ENCODE measurements at regions not wholly inside any gene's neighbourhood (a gene's known extent, or its start where the extent isn't known, plus 50 kb on each side); places are given as distances from the start of the nearest gene placed in this dataset.

GRCh38 chr1:186577216-186577615 lies 103.0 kb downstream of the PTGS2 start:
- peaks cover 4% of the 10 kb centered on the region for H3K27me3 Mint-ChIP-seq (ENCODE audit: low read depth, poor library complexity)
- no peak overlapping the region for H3K4me3 Mint-ChIP-seq
- H3K36me3 Mint-ChIP-seq (ENCODE audit: low read depth) = no peaks in the 10 kb centered on the region
- no peak for TF ChIP-seq CTCF (IDR thresholded peaks at IDR 0.05)
- H3K27ac Mint-ChIP-seq = no peak overlapping the region
- peaks cover under 1% of the 10 kb centered on the region for H3K9me3 Mint-ChIP-seq
- no peak for DNase-seq
- H3K4me1 Mint-ChIP-seq = no peaks in the 10 kb centered on the region

- no peaks in the 10 kb centered on the region for H3K36me3 Mint-ChIP-seq (ENCODE audit: low read depth)
- no peak for TF ChIP-seq CTCF (IDR thresholded peaks at IDR 0.05)
- no peak for DNase-seq
- H3K4me3 Mint-ChIP-seq = no peak overlapping the region
- H3K27ac Mint-ChIP-seq = no peak overlapping the region
- H3K27me3 Mint-ChIP-seq (ENCODE audit: low read depth, poor library complexity) = no peaks in the 10 kb centered on the region
- no peaks in the 10 kb centered on the region for H3K4me1 Mint-ChIP-seq
- H3K9me3 Mint-ChIP-seq = no peaks in the 10 kb centered on the region
These were observed 104.9 kb downstream of the PTGS2 start for GRCh38 chr1:186575348-186575747.

GRCh38 chr1:186574926-186575325 lies 105.3 kb downstream of the PTGS2 start:
- Mint-ChIP-seq H3K27me3 (ENCODE audit: low read depth, poor library complexity) (no peaks in the 10 kb centered on the region), H3K4me3 (no peak overlapping the region), H3K27ac (peak overlapping the region; percentile 32), H3K36me3 (ENCODE audit: low read depth) (no peaks in the 10 kb centered on the region), H3K9me3 (no peaks in the 10 kb centered on the region), H3K4me1 (no peaks in the 10 kb centered on the region)
- no peak for DNase-seq
- no peak for TF ChIP-seq CTCF (IDR thresholded peaks at IDR 0.05)

- DNase-seq = no peak
- Mint-ChIP-seq H3K27me3 (ENCODE audit: low read depth, poor library complexity) (peaks cover 3% of the 10 kb centered on the region), H3K4me3 (no peak overlapping the region), H3K36me3 (ENCODE audit: low read depth) (no peaks in the 10 kb centered on the region), H3K4me1 (no peaks in the 10 kb centered on the region), H3K9me3 (no peaks in the 10 kb centered on the region), H3K27ac (no peak overlapping the region)
- no peak for TF ChIP-seq CTCF (IDR thresholded peaks at IDR 0.05)
These were observed 107.7 kb downstream of the PTGS2 start for GRCh38 chr1:186572509-186572908.

GRCh38 chr1:186571771-186572170 lies 108.5 kb downstream of the PTGS2 start:
- TF ChIP-seq CTCF (IDR thresholded peaks at IDR 0.05) = no peak
- Mint-ChIP-seq H3K36me3 (ENCODE audit: low read depth) (no peaks in the 10 kb centered on the region), H3K4me1 (no peaks in the 10 kb centered on the region), H3K27ac (no peak overlapping the region), H3K9me3 (no peaks in the 10 kb centered on the region), H3K4me3 (no peak overlapping the region), H3K27me3 (ENCODE audit: low read depth, poor library complexity) (peaks cover 3% of the 10 kb centered on the region)
- no peak for DNase-seq

- no peaks in the 10 kb centered on the region for H3K36me3 Mint-ChIP-seq (ENCODE audit: low read depth)
- no peak for DNase-seq
- H3K27me3 Mint-ChIP-seq (ENCODE audit: low read depth, poor library complexity) = peaks cover 3% of the 10 kb centered on the region
- H3K9me3 Mint-ChIP-seq = no peaks in the 10 kb centered on the region
- H3K27ac Mint-ChIP-seq = no peak overlapping the region
- H3K4me3 Mint-ChIP-seq = no peak overlapping the region
- H3K4me1 Mint-ChIP-seq = no peaks in the 10 kb centered on the region
- no peak for TF ChIP-seq CTCF (IDR thresholded peaks at IDR 0.05)
These were observed 108.9 kb upstream of the PDC start for GRCh38 chr1:186569856-186570255.
